UCSD-AML1 (cell line): ENCODE measurements at regions not wholly inside any gene's neighbourhood (a gene's known extent, or its start where the extent isn't known, plus 50 kb on each side); places are given as distances from the start of the nearest gene placed in this dataset.
"Not testable (repeated sequence)": the region's sequence is repeated elsewhere in the genome, so short reads cannot be mapped to it uniquely, and the experiment has no call there.

Experiments used
- DNase-seq: peaks from one replicate; lab custom pipeline; 2025; ENCODE audit not compliant: unreplicated experiment; lab: John Stamatoyannopoulos, UW

DNA sequence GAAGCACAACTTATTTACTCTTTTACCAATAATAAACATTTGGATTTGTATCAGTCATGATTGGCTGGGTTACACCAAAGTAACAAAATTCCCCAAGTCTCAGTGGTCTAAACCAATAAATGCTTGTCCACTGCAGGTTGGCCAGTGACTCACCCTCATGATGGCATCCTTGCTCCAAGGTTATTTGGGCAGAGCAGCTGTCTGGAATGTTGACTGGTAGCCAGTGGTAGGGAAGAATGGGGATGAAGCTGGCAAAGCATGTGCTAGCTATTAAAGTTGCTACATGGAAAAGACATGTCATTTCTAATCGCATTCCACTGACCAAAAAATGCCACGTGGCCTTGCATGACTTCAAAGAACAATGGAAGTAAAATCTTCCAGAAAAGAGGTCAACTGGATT is 1168.7 kb upstream of the CELF2 start:
- no peak for DNase-seq

DNA sequence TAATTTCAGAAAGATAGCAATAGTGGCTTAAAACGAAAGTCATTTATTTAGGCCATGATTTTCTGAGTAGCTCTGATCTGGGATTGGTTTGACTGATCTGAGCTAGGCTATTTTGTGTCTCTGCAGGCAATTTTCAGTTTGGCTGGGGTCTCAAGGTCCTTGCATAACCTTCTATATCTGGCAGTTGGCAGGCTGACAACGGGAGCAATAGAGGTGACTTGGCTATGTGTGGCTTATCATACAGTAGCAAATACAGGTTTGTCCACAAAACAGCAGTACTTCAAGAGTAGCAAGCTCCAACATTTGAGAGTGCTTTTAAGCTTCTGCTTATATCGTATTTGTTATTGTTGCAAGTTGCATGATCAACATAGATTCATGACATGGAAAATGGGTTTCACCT is 1167.3 kb upstream of the CELF2 start:
- DNase-seq, result no peak

DNA sequence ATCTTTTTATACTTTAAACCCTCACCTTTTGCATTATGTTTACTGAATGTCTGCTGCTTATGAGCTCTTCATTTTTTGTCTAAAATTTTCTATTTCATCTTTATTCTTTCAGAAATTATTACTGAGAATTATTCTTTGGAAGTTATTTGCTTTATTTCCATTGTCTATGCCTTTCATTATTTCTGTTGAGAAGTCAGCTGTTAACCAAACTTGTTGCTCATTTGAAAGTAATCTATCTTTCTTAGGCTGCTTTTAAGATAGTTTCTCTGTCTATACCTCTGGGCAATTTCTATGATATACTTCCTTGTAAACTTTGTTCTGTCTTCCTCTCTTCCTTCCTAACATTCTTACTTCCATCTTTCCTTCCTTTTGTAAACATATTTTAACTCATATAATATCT is 1165.9 kb upstream of the CELF2 start:
- DNase-seq, result no peak

- no peak for DNase-seq
Measured at GRCh38 chr10:9853405-9854355, 1164.0 kb upstream of the CELF2 start.

- DNase-seq, result not testable (repeated sequence)
Measured at GRCh38 chr10:9855451-9855850, 1162.2 kb upstream of the CELF2 start.

DNA sequence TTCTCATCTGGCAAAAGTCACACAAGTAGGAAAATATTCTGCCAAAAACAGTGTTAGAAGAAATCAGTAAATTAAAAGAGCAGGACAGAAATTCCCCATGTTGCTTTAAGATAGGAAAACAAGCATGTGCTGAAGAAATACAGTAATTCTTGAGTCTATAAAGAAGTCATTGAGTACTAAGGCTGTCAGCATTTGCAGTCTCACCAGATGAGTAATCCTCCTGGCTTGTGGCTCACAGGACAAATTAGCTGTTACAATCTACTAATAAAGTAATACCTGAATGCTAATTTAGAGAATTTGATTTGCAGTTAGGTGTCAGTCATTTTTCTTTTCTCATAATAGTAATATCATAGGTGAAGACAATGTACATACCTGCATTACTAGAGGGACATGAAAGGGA is 1158.9 kb upstream of the CELF2 start:
- DNase-seq, result no peak

GRCh38 chr10:9860045-9860444 is 1157.6 kb upstream of the CELF2 start:
- DNase-seq, result no peak

- no peak for DNase-seq
Measured at GRCh38 chr10:9863559-9864121, 1154.0 kb upstream of the CELF2 start.

DNA sequence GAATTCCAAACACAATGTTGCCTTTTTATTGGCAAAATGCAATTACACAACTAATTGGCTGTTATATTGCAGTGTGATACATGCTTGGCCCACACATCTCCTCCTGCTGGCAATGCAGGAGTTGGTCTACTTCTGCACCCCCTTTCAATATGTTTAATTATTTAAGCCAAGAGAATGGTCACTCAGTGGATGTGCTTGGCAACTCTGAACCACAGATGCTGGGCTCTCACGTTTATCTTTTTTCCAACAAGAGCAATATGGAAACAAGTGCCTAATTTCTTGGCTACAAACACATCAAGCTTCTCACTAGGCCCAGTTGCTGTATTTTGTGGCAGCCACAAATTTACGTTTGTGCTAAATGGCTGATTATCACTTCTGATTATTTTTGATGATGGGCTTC is 1149.2 kb upstream of the CELF2 start:
- no peak for DNase-seq

GRCh38 chr10:9869205-9869604 is 1148.5 kb upstream of the CELF2 start:
- DNase-seq, result no peak

- DNase-seq, result no peak
Measured at GRCh38 chr10:9869606-9870176, 1148.0 kb upstream of the CELF2 start.

DNA sequence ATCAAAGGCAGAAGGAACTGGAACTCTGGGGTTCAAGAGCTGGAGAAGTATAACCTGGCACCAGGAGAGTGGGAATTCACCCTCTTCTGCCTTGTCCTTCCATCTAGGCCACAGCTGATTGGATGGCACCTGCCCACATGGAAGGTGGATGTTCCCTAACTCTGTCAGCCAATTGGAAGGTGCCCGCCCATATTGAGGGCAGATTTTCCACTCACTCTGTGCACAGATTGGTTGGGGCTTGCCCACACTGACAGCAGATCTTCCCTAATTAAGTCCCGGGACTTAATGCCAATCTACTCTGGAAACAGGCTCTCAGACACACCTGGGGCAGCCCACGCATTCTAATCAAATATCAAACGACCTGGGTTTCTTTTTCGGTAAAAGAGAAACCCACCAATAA is 1142.3 kb upstream of the CELF2 start:
- no peak for DNase-seq

GRCh38 chr10:9877978-9878377 is 1139.7 kb upstream of the CELF2 start:
- no peak for DNase-seq

GRCh38 chr10:9878383-9878782 is 1139.3 kb upstream of the CELF2 start:
- no peak for DNase-seq

DNA sequence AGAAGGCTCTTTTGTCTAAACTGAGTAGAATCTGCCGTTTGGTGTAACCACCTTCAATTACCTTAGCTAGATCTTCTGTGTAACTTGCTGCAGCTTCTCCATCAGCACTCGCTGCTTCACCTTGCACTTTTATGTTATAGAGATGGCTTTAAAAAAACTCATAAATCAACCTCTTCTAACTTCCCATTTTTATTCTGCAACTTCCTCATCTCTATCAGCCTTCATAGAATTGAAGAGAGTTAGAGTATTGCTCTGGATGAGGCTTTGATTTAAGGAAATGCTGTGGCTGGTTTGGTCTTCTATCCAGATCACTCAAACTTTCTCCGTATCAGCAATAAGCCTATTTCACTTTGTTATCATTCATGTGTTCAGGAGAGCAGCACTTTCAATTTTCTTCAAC is 1131.9 kb upstream of the CELF2 start:
- DNase-seq, result no peak

DNA sequence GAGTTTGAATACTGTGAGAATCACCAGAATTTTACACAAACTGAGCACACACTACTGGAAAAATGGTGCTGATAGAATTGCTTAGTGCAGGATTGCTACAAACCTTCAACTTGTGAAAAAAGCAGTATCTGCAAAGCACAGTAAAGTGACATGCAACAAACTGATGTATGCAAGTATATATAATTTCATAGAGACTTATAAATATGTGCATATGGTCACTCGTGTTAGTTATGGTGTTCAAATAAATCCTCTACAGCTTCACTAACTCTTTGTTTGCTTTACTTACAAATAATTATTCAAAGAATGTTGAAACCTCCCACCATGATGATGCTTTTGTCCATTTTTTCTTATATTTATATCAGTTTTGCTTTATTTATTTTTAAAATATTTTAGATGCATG is 1130.9 kb upstream of the CELF2 start:
- no peak for DNase-seq

DNA sequence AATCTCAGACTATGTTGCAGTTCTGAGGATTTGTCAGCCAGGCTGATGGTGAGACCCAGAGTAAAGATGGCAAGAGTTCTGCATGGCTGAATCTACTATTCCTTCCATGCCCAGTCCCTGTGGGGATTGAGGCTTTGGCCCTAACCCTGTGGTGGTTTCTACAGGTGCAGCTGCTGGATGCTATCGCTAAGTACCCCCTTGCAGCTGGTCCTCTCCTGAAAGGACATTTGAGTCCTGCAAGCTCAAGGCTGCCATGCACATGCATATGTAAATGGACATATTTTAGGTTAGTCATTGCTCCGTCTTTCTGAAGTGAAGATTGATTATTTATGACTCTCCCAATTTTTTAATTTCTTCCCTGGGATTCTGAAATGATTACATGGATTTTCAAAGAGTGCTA is 1122.2 kb upstream of the CELF2 start:
- DNase-seq, result no peak

DNA sequence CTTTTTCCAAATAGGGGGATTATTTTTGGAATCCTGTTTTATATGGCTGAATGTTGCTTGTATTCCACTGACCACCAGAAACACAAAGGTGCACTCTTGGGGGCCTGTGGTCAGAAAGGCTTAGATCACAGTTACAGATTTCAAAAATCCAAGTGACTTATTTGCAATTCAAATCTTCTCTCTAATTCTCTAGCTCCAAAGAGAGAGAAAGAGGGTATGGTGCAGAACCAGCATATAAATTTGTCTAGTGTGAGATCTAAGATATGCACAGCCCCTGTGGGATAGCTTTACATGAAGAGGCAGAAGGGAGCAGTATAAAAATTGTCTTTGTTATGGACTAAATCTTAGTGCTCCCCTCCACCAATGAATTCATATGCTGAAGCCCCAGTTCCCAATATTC is 1121.7 kb upstream of the CELF2 start:
- DNase-seq, result no peak

- DNase-seq, result no peak
Measured at GRCh38 chr10:9898633-9899395, 1118.9 kb upstream of the CELF2 start.

- DNase-seq, result no peak
Measured at GRCh38 chr10:9900751-9901150, 1116.9 kb upstream of the CELF2 start.

DNA sequence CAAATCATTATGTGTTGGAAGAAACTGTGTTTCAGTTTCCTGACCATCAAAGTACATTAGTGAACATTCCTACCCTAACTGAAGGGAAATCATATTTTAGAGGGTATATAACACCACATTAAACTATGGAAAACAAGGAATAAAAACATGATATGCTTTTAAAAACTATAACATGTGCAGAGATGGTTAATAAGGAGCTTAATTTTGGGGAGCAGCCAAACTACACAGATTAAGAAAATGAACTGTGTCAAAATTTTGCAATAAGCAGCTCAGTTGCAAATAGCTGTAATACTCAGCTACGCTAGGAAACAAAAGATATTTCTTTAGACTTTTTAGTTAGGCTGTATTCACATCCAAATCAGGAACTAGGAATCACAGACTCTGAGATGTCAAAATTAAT is 1115.7 kb upstream of the CELF2 start:
- DNase-seq, result no peak

GRCh38 chr10:9910446-9910845 is 1107.2 kb upstream of the CELF2 start:
- DNase-seq, result no peak
